HG02678 (cell line): ENCODE measurements at regions not wholly inside any gene's neighbourhood (a gene's known extent, or its start where the extent isn't known, plus 50 kb on each side); places are given as distances from the start of the nearest gene placed in this dataset.

Source experiments
- ATAC-seq: cut with Tn5 transposase; IDR thresholded peaks from one replicate; pipeline ENCODE4 v1.9.1; 2021; ENCODE audit warnings: mild to moderate bottlenecking, moderate library complexity; ENCODE audit not compliant: unreplicated experiment

GRCh38 chr10:81008726-81009125, 471.0 kb downstream of the SH2D4B start:
- ATAC-seq, result no peak

GRCh38 chr10:81009296-81009695, 471.6 kb downstream of the SH2D4B start:
- no peak for ATAC-seq

GRCh38 chr10:81013771-81014170, 476.1 kb downstream of the SH2D4B start:
- no peak for ATAC-seq

DNA sequence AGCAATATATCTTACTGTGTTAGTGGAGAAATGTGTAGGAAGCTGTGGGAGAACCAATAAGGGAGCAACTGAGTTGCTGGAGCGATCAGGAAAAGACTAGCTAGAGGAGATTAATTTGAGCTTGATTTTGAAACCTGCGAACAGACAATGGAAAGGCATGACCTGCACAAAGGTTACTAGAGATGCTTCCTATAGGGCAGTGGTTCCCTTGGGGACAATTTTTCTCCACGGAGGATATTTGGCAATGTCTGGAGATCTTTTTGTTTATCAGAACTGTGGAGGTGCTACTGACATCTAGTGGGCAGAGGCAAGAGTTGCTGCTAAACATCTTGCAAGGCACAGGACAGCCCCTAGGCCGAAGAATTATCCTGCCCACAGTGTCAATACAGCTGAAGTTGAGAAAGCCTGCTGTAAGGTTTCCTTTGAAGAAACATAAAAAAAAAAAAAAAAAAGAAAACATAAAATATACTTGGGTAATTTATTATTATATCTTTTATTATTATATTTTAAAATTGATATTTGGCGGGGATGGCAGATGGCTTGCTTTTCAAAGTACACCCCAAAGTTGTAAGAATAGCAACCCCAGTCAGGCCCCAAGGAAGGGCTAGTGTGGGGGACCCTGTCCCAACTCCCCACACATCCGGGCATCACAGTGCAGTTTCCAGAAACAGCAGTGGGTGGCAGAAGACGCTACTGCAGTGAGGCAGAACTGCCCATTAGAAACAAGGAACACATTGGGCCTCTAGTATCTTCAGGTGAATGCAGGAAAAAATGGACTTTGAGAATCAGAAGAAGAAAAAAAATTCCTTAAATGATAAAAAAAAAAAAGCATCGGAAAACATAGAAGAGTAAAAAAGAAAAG, 481.6 kb downstream of the SH2D4B start:
- peak; percentile 82 for ATAC-seq

DNA sequence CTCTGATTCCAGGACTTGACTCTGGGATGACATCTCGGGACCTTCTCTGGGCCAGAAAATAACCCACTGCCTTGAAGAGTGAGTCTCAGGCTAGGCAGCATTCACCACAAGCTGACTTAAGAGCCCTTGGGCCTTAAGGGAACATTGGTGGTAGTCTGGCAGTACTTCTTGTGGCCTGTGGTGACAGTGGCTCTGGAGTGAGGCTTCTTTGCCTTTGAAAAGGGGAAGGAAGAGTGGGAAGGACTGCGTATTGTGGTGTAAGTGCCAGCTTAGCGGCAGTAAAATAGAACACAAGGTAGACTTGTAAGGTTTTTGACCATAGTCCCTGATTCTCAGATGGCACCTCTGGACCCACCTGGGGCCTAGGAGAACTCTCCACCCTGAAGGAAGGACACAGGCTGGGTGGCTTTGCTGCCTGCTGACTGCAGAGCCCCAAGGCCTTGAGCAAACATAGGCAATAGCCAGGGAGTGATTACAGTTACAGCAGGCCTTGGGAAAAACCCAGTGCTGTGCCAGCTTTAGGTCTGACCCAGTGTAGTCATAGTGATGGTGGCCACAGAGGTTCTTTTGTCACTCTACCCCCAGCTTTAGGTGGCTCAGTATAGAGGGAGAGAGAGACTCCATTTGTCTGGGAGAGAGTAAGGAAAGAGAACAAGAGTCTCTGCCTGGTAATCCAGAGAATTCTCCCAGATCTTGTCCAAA, 483.9 kb downstream of the SH2D4B start:
- ATAC-seq, result peak; percentile 47

DNA sequence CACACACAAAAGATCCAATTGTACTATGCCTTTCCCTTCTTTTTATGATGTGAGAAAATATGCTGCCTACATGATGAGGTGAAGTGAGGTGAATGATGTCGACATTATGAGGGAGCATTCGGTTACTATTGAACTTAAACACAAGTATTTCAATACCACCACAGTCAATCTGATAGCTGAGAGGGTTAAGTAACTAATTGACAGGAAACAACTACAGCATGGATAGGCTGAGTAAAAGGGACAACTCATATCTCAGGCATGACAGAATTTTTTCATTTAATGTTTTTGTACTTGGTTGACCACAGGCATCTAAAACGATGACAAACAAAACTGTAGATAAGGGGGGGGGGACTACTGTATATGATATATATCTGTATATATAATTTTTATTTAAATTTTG, 488.9 kb downstream of the SH2D4B start:
- no peak for ATAC-seq

- ATAC-seq, result no peak
Measured at GRCh38 chr10:81027223-81027622, 489.5 kb downstream of the SH2D4B start.

DNA sequence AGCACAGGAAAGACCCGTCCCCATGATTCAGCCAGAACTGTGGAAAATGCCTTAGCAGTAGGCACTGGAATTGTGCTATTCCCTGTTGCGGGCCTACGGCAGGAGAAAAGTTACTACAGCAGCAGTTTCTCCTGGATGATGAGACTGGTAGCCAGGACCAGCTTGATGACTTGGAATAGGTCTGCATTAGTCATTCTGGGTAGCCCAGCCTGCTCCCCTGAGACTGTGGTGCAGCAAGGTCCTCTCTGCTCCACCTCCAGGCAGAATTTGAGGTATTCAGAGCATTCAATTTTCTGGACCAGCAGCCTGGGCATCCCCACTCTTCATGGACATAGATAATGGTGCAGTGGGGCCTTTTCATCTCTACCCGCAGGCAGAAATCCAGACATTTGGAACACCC, 490.0 kb downstream of the SH2D4B start:
- ATAC-seq, result no peak

DNA sequence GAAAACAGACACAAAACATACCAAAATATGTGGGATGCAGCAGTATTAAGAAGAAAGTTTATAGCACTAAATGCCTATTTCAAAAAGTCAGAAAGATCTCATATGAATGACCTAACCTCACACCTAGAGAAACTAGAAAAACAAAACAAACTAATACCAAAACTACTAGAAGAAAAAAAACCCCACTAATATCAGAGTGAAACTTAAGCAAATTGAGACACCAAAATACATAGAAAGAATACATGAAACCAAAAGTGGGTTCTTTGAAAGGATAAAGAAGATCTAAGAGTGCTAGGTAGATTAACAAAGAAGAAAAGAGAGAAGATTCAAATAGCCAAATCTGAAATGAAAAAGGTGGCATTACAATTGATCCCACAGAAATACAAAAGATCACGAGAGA, 494.1 kb downstream of the SH2D4B start:
- ATAC-seq, result peak; percentile 75

DNA sequence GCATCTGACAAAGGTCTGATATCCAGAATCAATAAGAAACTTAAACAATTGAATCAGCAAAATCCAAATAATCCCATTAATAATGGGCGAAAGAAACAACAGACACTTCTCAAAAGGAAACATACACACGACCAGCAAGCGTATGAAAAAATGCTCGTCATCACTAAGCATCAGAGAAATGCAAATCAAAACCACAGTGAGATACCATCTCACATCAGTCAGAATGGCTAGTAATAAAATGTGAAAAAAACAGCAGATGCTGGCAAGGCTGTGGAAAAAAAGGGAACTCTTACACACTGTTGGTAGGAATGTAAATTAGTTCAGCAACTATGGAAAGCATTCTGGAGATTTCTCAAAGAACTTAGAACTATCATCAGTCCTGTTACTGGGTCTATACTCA, 496.7 kb downstream of the SH2D4B start:
- no peak for ATAC-seq

- ATAC-seq, result peak; percentile 77
Measured at GRCh38 chr10:81036257-81036656, 498.6 kb downstream of the SH2D4B start.

DNA sequence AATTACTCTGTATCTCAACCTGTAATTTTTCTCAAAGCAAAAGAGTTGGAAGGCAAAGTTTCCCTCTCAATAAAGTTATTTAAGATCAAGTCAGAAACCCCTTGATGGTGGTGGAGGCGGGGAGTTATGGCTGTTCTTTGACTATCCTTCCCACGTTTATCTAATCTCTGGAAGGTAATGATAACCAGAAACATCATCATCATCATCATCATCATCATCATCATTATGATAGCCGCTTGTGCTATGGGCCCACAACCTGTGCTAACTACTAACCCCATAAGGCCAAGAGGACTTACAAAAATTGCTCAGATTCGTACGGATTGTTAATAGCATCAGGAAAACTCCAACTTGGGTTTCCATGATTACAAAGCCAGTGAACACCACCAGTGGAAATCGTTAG, 502.3 kb downstream of the SH2D4B start:
- ATAC-seq, result no peak

GRCh38 chr10:81040940-81041339, 503.2 kb downstream of the SH2D4B start:
- ATAC-seq, result no peak

DNA sequence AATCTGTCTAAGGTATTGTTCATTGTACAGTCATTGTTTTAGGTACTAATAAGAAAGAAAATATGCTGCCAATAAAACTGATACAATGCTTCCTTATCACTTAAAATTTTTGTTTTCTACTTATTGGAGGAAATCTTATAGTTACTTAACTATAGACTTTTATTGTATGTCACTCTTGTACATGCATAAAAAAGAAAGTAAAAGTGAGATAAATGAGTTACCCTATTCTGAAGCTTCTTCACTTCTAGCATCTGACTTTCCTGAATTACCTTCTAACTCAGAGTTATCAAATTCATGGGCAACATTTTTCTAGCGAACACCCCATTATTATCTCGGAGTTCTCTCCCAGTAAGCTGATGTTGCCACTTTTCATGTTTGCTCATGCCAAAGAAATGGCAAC, 504.9 kb downstream of the SH2D4B start:
- no peak for ATAC-seq

GRCh38 chr10:81065474-81065873, 527.8 kb downstream of the SH2D4B start:
- no peak for ATAC-seq

DNA sequence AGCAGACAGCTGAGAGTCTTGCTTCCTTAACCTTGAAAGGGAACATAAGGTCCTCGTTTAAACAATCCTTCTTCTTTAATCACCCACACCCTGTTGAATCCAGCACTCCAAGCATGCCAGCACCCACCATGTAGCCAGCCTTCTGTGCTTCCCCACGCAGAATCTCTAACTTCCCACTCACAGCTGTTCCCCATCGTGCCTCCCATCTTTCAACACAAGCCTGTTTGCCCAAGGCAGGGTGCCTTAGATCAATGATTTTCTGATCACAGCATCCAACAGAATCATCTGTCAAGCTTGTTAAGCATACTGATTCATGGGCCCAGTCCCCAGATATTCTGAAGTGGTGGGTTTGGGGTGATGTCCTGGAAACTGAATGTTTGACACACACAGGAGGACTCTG, 530.8 kb downstream of the SH2D4B start:
- no peak for ATAC-seq

- no peak for ATAC-seq
Measured at GRCh38 chr10:81071087-81071796, 533.5 kb downstream of the SH2D4B start.

DNA sequence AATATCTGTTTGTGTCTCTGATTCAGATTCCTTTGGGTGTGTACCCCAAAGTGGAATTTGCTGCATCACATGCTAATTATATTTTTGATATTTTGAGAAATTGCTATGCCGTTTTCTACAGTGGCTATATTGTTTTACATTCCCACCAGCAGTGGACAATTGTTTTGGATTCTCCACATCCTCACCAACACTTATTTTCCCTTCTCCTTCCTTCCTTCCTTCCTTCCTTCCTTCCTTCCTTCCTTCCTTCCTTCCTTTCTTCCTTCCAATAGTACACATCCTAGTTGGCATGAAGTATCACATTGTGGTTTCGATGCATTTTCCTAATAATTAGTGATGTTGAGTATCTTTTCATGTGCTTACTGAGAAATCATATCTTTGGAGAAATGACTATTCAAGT, 535.5 kb downstream of the SH2D4B start:
- no peak for ATAC-seq

- no peak for ATAC-seq
Measured at GRCh38 chr10:81081887-81082620, 544.4 kb downstream of the SH2D4B start.

DNA sequence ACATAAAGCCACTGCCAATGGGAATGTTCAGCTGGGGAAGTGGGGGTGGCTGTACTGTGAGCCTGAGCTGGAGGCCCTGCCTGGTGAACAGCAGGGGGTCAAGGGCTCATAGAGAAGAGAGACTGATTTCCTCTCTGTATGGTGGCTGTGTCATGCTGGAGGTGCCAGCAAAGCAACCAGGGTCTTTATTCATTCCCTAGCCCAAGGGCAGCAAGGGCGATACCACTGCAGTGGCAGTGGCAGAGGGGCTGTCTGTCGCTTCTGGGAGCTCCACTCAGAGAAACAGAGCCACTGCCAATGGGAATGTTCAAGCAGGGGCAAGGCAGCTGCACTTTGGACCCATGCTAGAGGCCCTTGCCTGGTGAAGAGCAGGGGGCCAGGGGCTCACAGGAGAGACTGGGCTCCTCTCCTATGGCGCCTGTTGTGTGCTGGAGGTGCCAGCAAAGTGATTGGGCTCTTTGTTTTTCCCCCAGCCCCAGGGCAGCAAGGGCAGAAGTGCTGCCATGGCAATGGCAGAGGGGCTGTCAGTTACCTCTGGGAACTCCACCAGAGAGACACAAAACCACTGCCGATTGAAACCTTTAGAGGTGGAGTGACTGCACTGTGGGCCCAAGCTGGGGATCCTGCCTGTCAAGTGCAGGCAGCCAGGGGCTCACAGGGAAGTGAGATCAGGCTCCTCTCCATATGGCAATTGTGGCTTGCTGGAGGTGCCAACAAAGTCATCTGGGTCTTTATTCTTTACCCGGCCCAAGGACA, 545.1 kb downstream of the SH2D4B start:
- no peak for ATAC-seq
